GM12892 (cell line): ENCODE measurements at regions not wholly inside any gene's neighbourhood (a gene's known extent, or its start where the extent isn't known, plus 50 kb on each side); places are given as distances from the start of the nearest gene placed in this dataset.

Experiments
- POLR2A ChIP-seq: IDR thresholded peaks from 2 replicates; pipeline ENCODE4 v1.6.1; 2011; ENCODE audit warnings: low read depth, low read length, control low read depth
- TAF1 ChIP-seq: IDR thresholded peaks from 2 replicates; pipeline ENCODE4 v1.6.1; 2011; ENCODE audit warnings: low read depth, mild to moderate bottlenecking, control low read depth, low read length, borderline replicate concordance

DNA sequence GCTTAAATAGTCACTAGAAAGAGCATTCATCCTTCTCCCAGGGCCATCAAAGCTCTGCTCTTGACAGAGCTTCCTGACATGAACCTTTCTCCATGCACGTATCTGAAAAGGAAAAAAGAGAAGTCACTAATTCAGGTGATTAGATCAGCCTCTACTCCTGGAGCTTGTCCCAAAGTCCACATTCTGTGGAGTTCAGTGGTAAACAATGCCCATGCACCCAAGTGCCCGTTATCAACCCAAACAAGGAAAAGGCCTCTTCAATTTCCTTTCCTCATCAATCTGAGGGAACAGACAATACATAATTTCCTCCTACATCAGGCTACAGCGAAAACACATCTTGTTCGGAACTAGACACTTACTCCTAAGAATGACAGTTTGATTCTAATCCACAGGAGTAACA, 129.2 kb upstream of the PCSK2 start:
- TF ChIP-seq TAF1 (no peak), POLR2A (no peak)
